ENCODE measurements at regions not wholly inside any gene's neighbourhood (a gene's known extent, or its start where the extent isn't known, plus 50 kb on each side); places are given as distances from the start of the nearest gene placed in this dataset.

- TF ChIP-seq CTCF (conservative IDR thresholded peaks at IDR 0.05; ENCODE audit: low read length) (no peak), EZH2phosphoT487 (IDR thresholded peaks at IDR 0.05; ENCODE audit: borderline replicate concordance, low read depth, low read length) (no peak)
Measured at GRCh38 chr14:82963756-82964155, 1430.1 kb upstream of the SEL1L start.

All from OCI-LY7 (cell line).